HepG2 (cell line): ENCODE measurements at regions not wholly inside any gene's neighbourhood (a gene's known extent, or its start where the extent isn't known, plus 50 kb on each side); places are given as distances from the start of the nearest gene placed in this dataset.

ENCODE experiments used
- ATF3 ChIP-seq: sonication (generic); formaldehyde crosslinking; IDR thresholded peaks from 2 replicates; pipeline ENCODE4 v1.4.0; 2020; ENCODE audit warnings: missing genetic modification reagents
- ATF7 ChIP-seq, 2 experiments: fragments of 450-650 bp in 1 of 2; sonication (generic) in 1 of 2; formaldehyde crosslinking in 1 of 2; IDR thresholded peaks; 2 replicates each; pipeline versions ENCODE4 v1.4.0 to v1.6.1; 2016 to 2020; ENCODE audit warnings: antibody characterized with exemption in 1 of 2, mild to moderate bottlenecking in 1 of 2, missing genetic modification reagents in 1 of 2
- GATAD2A ChIP-seq: IDR thresholded peaks from 2 replicates; pipeline ENCODE4 v1.6.1; 2016
- NR1H2 ChIP-seq: sonication (generic); formaldehyde crosslinking; IDR thresholded peaks from 2 replicates; pipeline ENCODE4 v1.8.1; 2022; ENCODE audit warnings: low read depth, missing genetic modification reagents, borderline replicate concordance
- POLR2A ChIP-seq, 2 experiments: IDR thresholded peaks; 2 replicates each; pipeline ENCODE4 v1.6.1; 2011; ENCODE audit warnings: low read depth in 2 of 2, low read length in 2 of 2, mild to moderate bottlenecking in 1 of 2, moderate library complexity in 1 of 2; ENCODE audit not compliant: insufficient read depth in 1 of 2
- POLR2AphosphoS5 ChIP-seq: IDR thresholded peaks from 2 replicates; pipeline ENCODE4 v1.6.1; 2012; ENCODE audit warnings: low read depth, low read length
- SIN3A ChIP-seq: IDR thresholded peaks from 2 replicates; pipeline ENCODE4 v1.6.1; 2011; ENCODE audit warnings: low read depth, mild to moderate bottlenecking, control low read depth, low read length, borderline replicate concordance
- SIX1 ChIP-seq: sonication (generic); formaldehyde crosslinking; IDR thresholded peaks from 2 replicates; pipeline ENCODE4 v1.4.0; 2020; ENCODE audit warnings: missing genetic modification reagents, borderline replicate concordance
- TBX2 ChIP-seq: sonication (generic); formaldehyde crosslinking; IDR thresholded peaks from 2 replicates; pipeline ENCODE4 v1.5.0; 2020; ENCODE audit warnings: missing genetic modification reagents, mild to moderate bottlenecking, borderline replicate concordance
- TP53 ChIP-seq: sonication (generic); formaldehyde crosslinking; conservative IDR thresholded peaks from 2 replicates; pipeline ENCODE4 v1.4.0; 2020; ENCODE audit warnings: missing genetic modification reagents
- ZNF589 ChIP-seq: sonication (generic); formaldehyde crosslinking; conservative IDR thresholded peaks from 2 replicates; pipeline ENCODE4 v1.8.0; 2022; ENCODE audit warnings: mild to moderate bottlenecking, moderate library complexity, missing genetic modification reagents
- ZNF773 ChIP-seq: sonication (generic); formaldehyde crosslinking; IDR thresholded peaks from 2 replicates; pipeline ENCODE4 v1.4.0; 2020; ENCODE audit warnings: missing genetic modification reagents, borderline replicate concordance
- ZSCAN29 ChIP-seq: sonication (generic); formaldehyde crosslinking; conservative IDR thresholded peaks from 2 replicates; pipeline ENCODE4 v1.4.0; 2020; ENCODE audit warnings: mild to moderate bottlenecking, missing genetic modification reagents
- TF ChIP-seq, protein P1 (sequence below), 2 experiments: IDR thresholded peaks; 2 replicates each; pipeline ENCODE4 v1.6.1; 2011 to 2012; ENCODE audit warnings: low read length in 2 of 2, borderline replicate concordance in 1 of 2, low read depth in 1 of 2, mild to moderate bottlenecking in 1 of 2, moderate library complexity in 1 of 2

GRCh38 chr6:71091956-71092355 is 135.1 kb upstream of the B3GAT2 start:
- TF ChIP-seq TP53 (no peak), GATAD2A (CRISPR knock-in tag) (no peak), ZSCAN29 (CRISPR knock-in tag) (no peak), POLR2A (IDR thresholded peaks at IDR 0.05; ENCODE audit: insufficient read depth in 1 of 2, low read depth in 2 of 2, low read length in 2 of 2) (no peak), POLR2AphosphoS5 (no peak), SIN3A (no peak), TBX2 (CRISPR knock-in tag) (no peak), ZNF773 (no peak), NR1H2 (CRISPR knock-in tag) (no peak), ZNF589 (no peak), ATF7 (IDR thresholded peaks at IDR 0.05) (no peak), ATF7 (CRISPR knock-in tag; IDR thresholded peaks at IDR 0.05) (no peak), SIX1 (CRISPR knock-in tag) (no peak), ATF3 (CRISPR knock-in tag) (no peak)
- TF ChIP-seq, protein P1, sequence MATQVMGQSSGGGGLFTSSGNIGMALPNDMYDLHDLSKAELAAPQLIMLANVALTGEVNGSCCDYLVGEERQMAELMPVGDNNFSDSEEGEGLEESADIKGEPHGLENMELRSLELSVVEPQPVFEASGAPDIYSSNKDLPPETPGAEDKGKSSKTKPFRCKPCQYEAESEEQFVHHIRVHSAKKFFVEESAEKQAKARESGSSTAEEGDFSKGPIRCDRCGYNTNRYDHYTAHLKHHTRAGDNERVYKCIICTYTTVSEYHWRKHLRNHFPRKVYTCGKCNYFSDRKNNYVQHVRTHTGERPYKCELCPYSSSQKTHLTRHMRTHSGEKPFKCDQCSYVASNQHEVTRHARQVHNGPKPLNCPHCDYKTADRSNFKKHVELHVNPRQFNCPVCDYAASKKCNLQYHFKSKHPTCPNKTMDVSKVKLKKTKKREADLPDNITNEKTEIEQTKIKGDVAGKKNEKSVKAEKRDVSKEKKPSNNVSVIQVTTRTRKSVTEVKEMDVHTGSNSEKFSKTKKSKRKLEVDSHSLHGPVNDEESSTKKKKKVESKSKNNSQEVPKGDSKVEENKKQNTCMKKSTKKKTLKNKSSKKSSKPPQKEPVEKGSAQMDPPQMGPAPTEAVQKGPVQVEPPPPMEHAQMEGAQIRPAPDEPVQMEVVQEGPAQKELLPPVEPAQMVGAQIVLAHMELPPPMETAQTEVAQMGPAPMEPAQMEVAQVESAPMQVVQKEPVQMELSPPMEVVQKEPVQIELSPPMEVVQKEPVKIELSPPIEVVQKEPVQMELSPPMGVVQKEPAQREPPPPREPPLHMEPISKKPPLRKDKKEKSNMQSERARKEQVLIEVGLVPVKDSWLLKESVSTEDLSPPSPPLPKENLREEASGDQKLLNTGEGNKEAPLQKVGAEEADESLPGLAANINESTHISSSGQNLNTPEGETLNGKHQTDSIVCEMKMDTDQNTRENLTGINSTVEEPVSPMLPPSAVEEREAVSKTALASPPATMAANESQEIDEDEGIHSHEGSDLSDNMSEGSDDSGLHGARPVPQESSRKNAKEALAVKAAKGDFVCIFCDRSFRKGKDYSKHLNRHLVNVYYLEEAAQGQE (IDR thresholded peaks at IDR 0.05; ENCODE audit: borderline replicate concordance in 1 of 2, low read depth in 1 of 2, low read length in 2 of 2), result no peak
